GM18868 (cell line): ENCODE measurements at regions not wholly inside any gene's neighbourhood (a gene's known extent, or its start where the extent isn't known, plus 50 kb on each side); places are given as distances from the start of the nearest gene placed in this dataset.
"Not testable (repeated sequence)": the region's sequence is repeated elsewhere in the genome, so short reads cannot be mapped to it uniquely, and the experiment has no call there.

ENCODE experiments used
- ATAC-seq: cut with Tn5 transposase; IDR thresholded peaks from one replicate; pipeline ENCODE4 v1.9.1; 2021; ENCODE audit warnings: mild to moderate bottlenecking, moderate library complexity; ENCODE audit not compliant: unreplicated experiment

- ATAC-seq, result not testable (repeated sequence)
Observed at GRCh38 chr7:150045596-150045995, 171.8 kb downstream of the ATP6V0E2 start.

- ATAC-seq, result not testable (repeated sequence)
Observed at GRCh38 chr7:150046290-150047194, 172.8 kb downstream of the ATP6V0E2 start.

GRCh38 chr7:150047329-150047728, 173.6 kb downstream of the ATP6V0E2 start:
- not testable (repeated sequence) for ATAC-seq

- not testable (repeated sequence) for ATAC-seq
Observed at GRCh38 chr7:150047772-150048171, 174.0 kb downstream of the ATP6V0E2 start.

GRCh38 chr7:150048244-150049011, 174.7 kb downstream of the ATP6V0E2 start:
- not testable (repeated sequence) for ATAC-seq

GRCh38 chr7:150049012-150049655, 175.4 kb downstream of the ATP6V0E2 start:
- not testable (repeated sequence) for ATAC-seq

- ATAC-seq, result not testable (repeated sequence)
Observed at GRCh38 chr7:150053396-150053795, 179.6 kb downstream of the ATP6V0E2 start.

- not testable (repeated sequence) for ATAC-seq
Observed at GRCh38 chr7:150054242-150054641, 180.5 kb downstream of the ATP6V0E2 start.

- ATAC-seq, result peak; percentile 100
Observed at GRCh38 chr7:150060259-150061221, 186.8 kb downstream of the ATP6V0E2 start.

GRCh38 chr7:150063195-150063594, 189.4 kb downstream of the ATP6V0E2 start:
- not testable (repeated sequence) for ATAC-seq

- not testable (repeated sequence) for ATAC-seq
Observed at GRCh38 chr7:150069555-150070313, 196.0 kb downstream of the ATP6V0E2 start.

- not testable (repeated sequence) for ATAC-seq
Observed at GRCh38 chr7:150077543-150077942, 203.8 kb downstream of the ATP6V0E2 start.

- ATAC-seq, result not testable (repeated sequence)
Observed at GRCh38 chr7:150081865-150082264, 208.1 kb downstream of the ATP6V0E2 start.

- not testable (repeated sequence) for ATAC-seq
Observed at GRCh38 chr7:150084724-150085123, 211.0 kb downstream of the ATP6V0E2 start.

- ATAC-seq, result not testable (repeated sequence)
Observed at GRCh38 chr7:150087478-150087877, 213.7 kb downstream of the ATP6V0E2 start.

GRCh38 chr7:150089139-150089538, 215.4 kb downstream of the ATP6V0E2 start:
- ATAC-seq, result not testable (repeated sequence)

GRCh38 chr7:150090776-150091175, 217.0 kb downstream of the ATP6V0E2 start:
- ATAC-seq, result not testable (repeated sequence)

- ATAC-seq, result not testable (repeated sequence)
Observed at GRCh38 chr7:150093897-150094296, 220.1 kb downstream of the ATP6V0E2 start.
